HEK293T (cell line): ENCODE measurements at regions not wholly inside any gene's neighbourhood (a gene's known extent, or its start where the extent isn't known, plus 50 kb on each side); places are given as distances from the start of the nearest gene placed in this dataset.

Source experiments
- ARNT ChIP-seq: fragments of 450-650 bp; IDR thresholded peaks from 2 replicates; pipeline ENCODE4 v1.6.1; 2017; ENCODE audit warnings: mild to moderate bottlenecking
- BHLHE40 ChIP-seq: fragments of 450-650 bp; IDR thresholded peaks from 2 replicates; pipeline ENCODE4 v1.6.1; 2016; ENCODE audit warnings: mild to moderate bottlenecking, moderate library complexity, borderline replicate concordance
- ELF4 ChIP-seq: fragments of 450-650 bp; IDR thresholded peaks from 2 replicates; pipeline ENCODE4 v1.6.1; 2017; ENCODE audit warnings: antibody characterized with exemption
- FOXA1 ChIP-seq: fragments of 450-650 bp; IDR thresholded peaks from 2 replicates; pipeline ENCODE4 v1.6.1; 2016; ENCODE audit warnings: mild to moderate bottlenecking
- SUZ12 ChIP-seq: fragments of 450-650 bp; IDR thresholded peaks from 2 replicates; pipeline ENCODE4 v1.6.1; 2016; ENCODE audit warnings: mild to moderate bottlenecking
- TF ChIP-seq, protein P1 (sequence below): fragments of 450-650 bp; IDR thresholded peaks from 2 replicates; pipeline ENCODE4 v1.6.1; 2016

DNA sequence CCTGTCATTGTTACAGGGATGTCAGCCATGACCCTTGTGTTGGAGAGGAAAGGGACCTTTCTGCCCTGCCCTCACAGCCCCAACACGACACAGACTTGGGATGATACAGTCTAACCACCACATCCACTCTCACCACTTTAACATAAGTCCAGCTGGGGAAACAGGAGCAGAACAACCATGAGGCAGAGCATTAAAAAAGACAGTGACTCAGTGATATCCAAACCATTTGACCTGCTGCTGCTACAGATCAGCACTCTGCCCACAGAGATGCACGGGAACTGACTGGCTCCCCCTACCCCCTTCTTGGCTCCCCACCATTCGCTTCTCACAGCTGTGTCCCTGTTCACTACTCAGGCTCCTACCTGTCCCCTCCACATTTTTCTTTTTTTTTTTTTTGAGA, 458.6 kb downstream of the ZNF608 start:
- TF ChIP-seq BHLHE40, result no peak
- TF ChIP-seq ELF4, result no peak
- TF ChIP-seq, protein P1, sequence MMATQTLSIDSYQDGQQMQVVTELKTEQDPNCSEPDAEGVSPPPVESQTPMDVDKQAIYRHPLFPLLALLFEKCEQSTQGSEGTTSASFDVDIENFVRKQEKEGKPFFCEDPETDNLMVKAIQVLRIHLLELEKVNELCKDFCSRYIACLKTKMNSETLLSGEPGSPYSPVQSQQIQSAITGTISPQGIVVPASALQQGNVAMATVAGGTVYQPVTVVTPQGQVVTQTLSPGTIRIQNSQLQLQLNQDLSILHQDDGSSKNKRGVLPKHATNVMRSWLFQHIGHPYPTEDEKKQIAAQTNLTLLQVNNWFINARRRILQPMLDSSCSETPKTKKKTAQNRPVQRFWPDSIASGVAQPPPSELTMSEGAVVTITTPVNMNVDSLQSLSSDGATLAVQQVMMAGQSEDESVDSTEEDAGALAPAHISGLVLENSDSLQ, result no peak
- no peak for TF ChIP-seq FOXA1
- no peak for TF ChIP-seq ARNT
- no peak for TF ChIP-seq SUZ12
